GM20000 (cell line): ENCODE measurements at regions not wholly inside any gene's neighbourhood (a gene's known extent, or its start where the extent isn't known, plus 50 kb on each side); places are given as distances from the start of the nearest gene placed in this dataset.

Source experiments
- DNase-seq: peaks from one replicate; pipeline ENCODE4 v3.0.0; 2012; ENCODE audit warnings: low spot score
- CTCF ChIP-seq: IDR thresholded peaks from 2 replicates; pipeline ENCODE4 v1.5.1; 2012; ENCODE audit warnings: mild to moderate bottlenecking, control low read depth; ENCODE audit errors: extremely low read depth, missing control alignments

- DNase-seq: no peak
- TF ChIP-seq CTCF: no peak
Measured at GRCh38 chr13:80889829-80890228, 548.9 kb upstream of the SPRY2 start.

- DNase-seq: no peak
- TF ChIP-seq CTCF: no peak
Measured at GRCh38 chr13:80888390-80888789, 547.5 kb upstream of the SPRY2 start.

- DNase-seq: no peak
- no peak for TF ChIP-seq CTCF
Measured at GRCh38 chr13:80884056-80884785, 543.3 kb upstream of the SPRY2 start.

GRCh38 chr13:80883545-80883944 is 542.6 kb upstream of the SPRY2 start:
- no peak for DNase-seq
- TF ChIP-seq CTCF: no peak

- no peak for DNase-seq
- TF ChIP-seq CTCF: no peak
Measured at GRCh38 chr13:80881942-80882445, 541.1 kb upstream of the SPRY2 start.

- DNase-seq: no peak
- TF ChIP-seq CTCF: no peak
Measured at GRCh38 chr13:80881495-80881894, 540.6 kb upstream of the SPRY2 start.

GRCh38 chr13:80881034-80881433 is 540.1 kb upstream of the SPRY2 start:
- no peak for TF ChIP-seq CTCF
- no peak for DNase-seq
